Tibial nerve (tissue), 3 donors: ENCODE measurements at regions not wholly inside any gene's neighbourhood (a gene's known extent, or its start where the extent isn't known, plus 50 kb on each side); places are given as distances from the start of the nearest gene placed in this dataset.

Experiments
- EP300 ChIP-seq, 2 donors: sonication (generic); formaldehyde crosslinking; IDR thresholded peaks; one replicate each; pipeline ENCODE4 v1.6.1; 2017; ENCODE audit warnings: antibody characterized with exemption in 2 of 2, mild to moderate bottlenecking in 1 of 2
- POLR2A ChIP-seq, 2 donors: fragments of 450-650 bp; IDR thresholded peaks; one replicate each; pipeline ENCODE4 v1.6.1; 2017; ENCODE audit warnings: antibody characterized with exemption in 2 of 2, mild to moderate bottlenecking in 2 of 2, moderate library complexity in 2 of 2

- TF ChIP-seq POLR2A (IDR thresholded peaks at IDR 0.05): no peak
- TF ChIP-seq EP300 (IDR thresholded peaks at IDR 0.05): no peak
These were observed 386.5 kb upstream of the SEMA3D start for GRCh38 chr7:85573346-85573745.
